ENCODE measurements at regions not wholly inside any gene's neighbourhood (a gene's known extent, or its start where the extent isn't known, plus 50 kb on each side); places are given as distances from the start of the nearest gene placed in this dataset.
"Not testable (repeated sequence)": the region's sequence is repeated elsewhere in the genome, so short reads cannot be mapped to it uniquely, and the experiment has no call there.

- DNase-seq (ENCODE audit: insufficient read length, low spot score) (no peak), FAIRE-seq (no peak)
Measured at GRCh38 chr4:94011190-94011589, 182.6 kb downstream of the ATOH1 start.

GRCh38 chr4:94014484-94015136 is 186.1 kb downstream of the ATOH1 start:
- DNase-seq (ENCODE audit: insufficient read length, low spot score) (no peak), FAIRE-seq (no peak)

GRCh38 chr4:94015956-94016355 is 187.4 kb downstream of the ATOH1 start:
- no peak for DNase-seq (ENCODE audit: insufficient read length, low spot score)
- no peak for FAIRE-seq

- DNase-seq (ENCODE audit: insufficient read length, low spot score) (no peak), FAIRE-seq (no peak)
Measured at GRCh38 chr4:94032754-94033153, 174.9 kb upstream of the SMARCAD1 start.

GRCh38 chr4:94036964-94037363 is 170.7 kb upstream of the SMARCAD1 start:
- no peak for DNase-seq (ENCODE audit: insufficient read length, low spot score)
- no peak for FAIRE-seq

- DNase-seq (ENCODE audit: insufficient read length, low spot score): no peak
- FAIRE-seq: no peak
Measured at GRCh38 chr4:94038195-94038594, 169.5 kb upstream of the SMARCAD1 start.

- DNase-seq (ENCODE audit: insufficient read length, low spot score) (no peak), FAIRE-seq (no peak)
Measured at GRCh38 chr4:94039226-94039625, 168.4 kb upstream of the SMARCAD1 start.

GRCh38 chr4:94044471-94044870 is 163.2 kb upstream of the SMARCAD1 start:
- DNase-seq (ENCODE audit: insufficient read length, low spot score); FAIRE-seq: not testable (repeated sequence)

- FAIRE-seq: no peak
- DNase-seq (ENCODE audit: insufficient read length, low spot score): no peak
Measured at GRCh38 chr4:94063084-94063483, 144.6 kb upstream of the SMARCAD1 start.

- DNase-seq (ENCODE audit: insufficient read length, low spot score) (no peak), FAIRE-seq (no peak)
Measured at GRCh38 chr4:94068753-94069719, 138.6 kb upstream of the SMARCAD1 start.

GRCh38 chr4:94076498-94076897 is 131.2 kb upstream of the SMARCAD1 start:
- FAIRE-seq: no peak

GRCh38 chr4:94084155-94084554 is 123.5 kb upstream of the SMARCAD1 start:
- DNase-seq (ENCODE audit: insufficient read length, low spot score): no peak
- no peak for FAIRE-seq

More at GRCh38 chr4:94076498-94076897, 131.2 kb upstream of the SMARCAD1 start:
- no peak for DNase-seq (ENCODE audit: insufficient read length, low spot score)

GRCh38 chr4:94099141-94099540 is 108.5 kb upstream of the SMARCAD1 start:
- FAIRE-seq; DNase-seq (ENCODE audit: insufficient read length, low spot score): not testable (repeated sequence)

- FAIRE-seq: no peak
- DNase-seq (ENCODE audit: insufficient read length, low spot score): no peak
Measured at GRCh38 chr4:94112644-94113043, 95.0 kb upstream of the SMARCAD1 start.

- DNase-seq (ENCODE audit: insufficient read length, low spot score): no peak
- no peak for FAIRE-seq
Measured at GRCh38 chr4:94115687-94116086, 92.0 kb upstream of the SMARCAD1 start.

GRCh38 chr4:94116842-94117241 is 90.8 kb upstream of the SMARCAD1 start:
- no peak for FAIRE-seq

GRCh38 chr4:94126669-94127068 is 81.0 kb upstream of the SMARCAD1 start:
- DNase-seq (ENCODE audit: insufficient read length, low spot score) (no peak), FAIRE-seq (no peak)

More at GRCh38 chr4:94116842-94117241, 90.8 kb upstream of the SMARCAD1 start:
- no peak for DNase-seq (ENCODE audit: insufficient read length, low spot score)

GRCh38 chr4:94127707-94128328 is 79.8 kb upstream of the SMARCAD1 start:
- DNase-seq (ENCODE audit: insufficient read length, low spot score): peak; percentile 17
- no peak for FAIRE-seq

- FAIRE-seq: no peak
- DNase-seq (ENCODE audit: insufficient read length, low spot score): no peak
Measured at GRCh38 chr4:94131212-94131611, 76.5 kb upstream of the SMARCAD1 start.

GRCh38 chr4:94135701-94136100 is 72.0 kb upstream of the SMARCAD1 start:
- no peak for FAIRE-seq
- no peak for DNase-seq (ENCODE audit: insufficient read length, low spot score)

GRCh38 chr4:94139931-94140612 is 67.6 kb upstream of the SMARCAD1 start:
- DNase-seq (ENCODE audit: insufficient read length, low spot score): no peak
- no peak for FAIRE-seq

Measured in HTR-8/SVneo (cell line).